Uterus (tissue), 3 donors: ENCODE measurements at regions not wholly inside any gene's neighbourhood (a gene's known extent, or its start where the extent isn't known, plus 50 kb on each side); places are given as distances from the start of the nearest gene placed in this dataset.
"Not testable (repeated sequence)": the region's sequence is repeated elsewhere in the genome, so short reads cannot be mapped to it uniquely, and the experiment has no call there.

Experiments used
- DNase-seq, 2 donors: peaks; one replicate each; pipeline ENCODE4 v3.0.0-alpha.2; 2019 to 2020
- H3K27ac ChIP-seq, 2 donors: fragments of 200-600 bp; sonication (generic); 1 replicate in 1 of 2; 2 replicates in 1 of 2; pipeline ENCODE4 v1.5.1; 2016 to 2018
- H3K27me3 ChIP-seq, 2 donors: fragments of 200-600 bp; sonication (generic); one replicate each; pipeline ENCODE4 v1.5.1; 2018 to 2019; ENCODE audit warnings: control low read depth in 1 of 2
- H3K36me3 ChIP-seq, 2 donors: fragments of 200-600 bp; sonication (generic); one replicate each; pipeline ENCODE4 v1.5.1; 2019; ENCODE audit warnings: control low read depth in 1 of 2
- H3K4me1 ChIP-seq, 2 donors: fragments of 200-600 bp; sonication (generic); one replicate each; pipeline ENCODE4 v1.5.1; 2018 to 2019; ENCODE audit warnings: control low read depth in 1 of 2
- H3K4me3 ChIP-seq, 2 donors: fragments of 200-600 bp; sonication (generic); 1 replicate in 1 of 2; 2 replicates in 1 of 2; pipeline ENCODE4 v1.5.1; 2018 to 2019; ENCODE audit warnings: mild to moderate bottlenecking in 1 of 2
- H3K9me3 ChIP-seq, 2 donors: fragments of 200-600 bp; sonication (generic); one replicate each; pipeline ENCODE4 v1.5.1; 2019; ENCODE audit warnings: control low read depth in 1 of 2
- CTCF ChIP-seq, 4 experiments: fragments of 200-600 bp in 2 of 4; fragments of 450-650 bp in 2 of 4; sonication (generic) in 2 of 4; IDR thresholded peaks; one replicate each; pipeline ENCODE4 v1.5.1; 2016 to 2019; ENCODE audit warnings: antibody characterized with exemption in 4 of 4, mild to moderate bottlenecking in 2 of 4, moderate library complexity in 1 of 4
- POLR2A ChIP-seq, 2 donors: fragments of 450-650 bp; IDR thresholded peaks; one replicate each; pipeline ENCODE4 v1.6.1; 2016; ENCODE audit warnings: antibody characterized with exemption in 2 of 2, mild to moderate bottlenecking in 1 of 2, moderate library complexity in 1 of 2
- intact Hi-C: fragments of 100-400 bp; cut with DNase I; formaldehyde crosslinking; loops from one replicate; pipeline ENCODE4 v1.15.1; 2023; ENCODE audit warnings: low total_unique reads
- donor health status: DM: yes; HTN: yes; CAD: no.

GRCh38 chr20:55937283-55937682 lies 68.0 kb downstream of the CBLN4 start:
- TF ChIP-seq CTCF (IDR thresholded peaks at IDR 0.05) (no peak), POLR2A (IDR thresholded peaks at IDR 0.05) (no peak)

GRCh38 chr20:55936209-55936595 lies 69.1 kb downstream of the CBLN4 start:
- TF ChIP-seq POLR2A (IDR thresholded peaks at IDR 0.05) (no peak), CTCF (IDR thresholded peaks at IDR 0.05) (no peak)
- Histone ChIP-seq H3K27ac (no peak overlapping the region), H3K4me3 (no peak overlapping the region), H3K9me3 (no peaks in the 10 kb centered on the region), H3K4me1 (no peaks in the 10 kb centered on the region), H3K27me3 (no peaks in the 10 kb centered on the region), H3K36me3 (no peaks in the 10 kb centered on the region)
- intact Hi-C loops, result no loop called here
- no peak for DNase-seq

More at GRCh38 chr20:55937283-55937682, 68.0 kb downstream of the CBLN4 start:
- H3K4me1 ChIP-seq, result no peaks in the 10 kb centered on the region
- H3K4me3 ChIP-seq, result no peak overlapping the region
- no peak overlapping the region for H3K27ac ChIP-seq
- H3K27me3 ChIP-seq, result no peaks in the 10 kb centered on the region
- intact Hi-C loops, result no loop called here
- no peak for DNase-seq
- no peaks in the 10 kb centered on the region for H3K36me3 ChIP-seq
- H3K9me3 ChIP-seq, result no peaks in the 10 kb centered on the region

GRCh38 chr20:55935448-55936208 lies 69.7 kb downstream of the CBLN4 start:
- H3K9me3 ChIP-seq, result no peaks in the 10 kb centered on the region
- H3K4me3 ChIP-seq, result no peak overlapping the region
- DNase-seq, result no peak
- no peaks in the 10 kb centered on the region for H3K36me3 ChIP-seq
- intact Hi-C loops, result no loop called here
- no peaks in the 10 kb centered on the region for H3K4me1 ChIP-seq
- TF ChIP-seq CTCF (IDR thresholded peaks at IDR 0.05) (no peak), POLR2A (IDR thresholded peaks at IDR 0.05) (no peak)
- H3K27me3 ChIP-seq, result no peaks in the 10 kb centered on the region
- H3K27ac ChIP-seq, result peak overlapping the region in 1 of 2 donors; percentile 33

GRCh38 chr20:55934146-55934545 lies 71.2 kb downstream of the CBLN4 start:
- no peak for DNase-seq
- no peaks in the 10 kb centered on the region for H3K4me1 ChIP-seq
- no peak overlapping the region for H3K27ac ChIP-seq
- intact Hi-C loops, result no loop called here
- no peaks in the 10 kb centered on the region for H3K27me3 ChIP-seq
- no peaks in the 10 kb centered on the region for H3K36me3 ChIP-seq
- H3K4me3 ChIP-seq, result no peak overlapping the region
- TF ChIP-seq POLR2A (IDR thresholded peaks at IDR 0.05) (no peak), CTCF (IDR thresholded peaks at IDR 0.05) (no peak)
- no peaks in the 10 kb centered on the region for H3K9me3 ChIP-seq

- DNase-seq, H3K27me3 ChIP-seq, H3K9me3 ChIP-seq, H3K4me3 ChIP-seq, H3K4me1 ChIP-seq, intact Hi-C loops, H3K27ac ChIP-seq, H3K36me3 ChIP-seq: not testable (repeated sequence)
These were observed 74.4 kb downstream of the CBLN4 start for GRCh38 chr20:55930876-55931275.
